HFFc6 (cell line): ENCODE measurements at regions not wholly inside any gene's neighbourhood (a gene's known extent, or its start where the extent isn't known, plus 50 kb on each side); places are given as distances from the start of the nearest gene placed in this dataset.
A peak's percentile ranks its signal among the peaks of the same experiment; 100 is the strongest.
"Not testable (repeated sequence)": the region's sequence is repeated elsewhere in the genome, so short reads cannot be mapped to it uniquely, and the experiment has no call there.

Source experiments
- DNase-seq: peaks from one replicate; pipeline ENCODE4 v3.0.0-alpha.2; 2018
- H3K27ac Mint-ChIP-seq: 2 replicates; pipeline ENCODE4 v1.8.0; 2020; ENCODE audit warnings: mild to moderate bottlenecking, mixed read lengths
- H3K27me3 Mint-ChIP-seq: 2 replicates; pipeline ENCODE4 v1.8.0; 2021; ENCODE audit warnings: mild to moderate bottlenecking, moderate library complexity, mixed read lengths; ENCODE audit not compliant: insufficient read depth
- H3K36me3 Mint-ChIP-seq: 2 replicates; pipeline ENCODE4 v1.8.0; 2021; ENCODE audit warnings: low read depth, mixed read lengths
- H3K4me1 Mint-ChIP-seq: 2 replicates; pipeline ENCODE4 v1.8.0; 2020; ENCODE audit warnings: low read depth, mixed read lengths
- H3K4me3 Mint-ChIP-seq: 2 replicates; pipeline ENCODE4 v1.8.0; 2020; ENCODE audit warnings: mild to moderate bottlenecking, moderate library complexity, mixed read lengths
- H3K9me3 Mint-ChIP-seq: 2 replicates; pipeline ENCODE4 v1.8.0; 2020; ENCODE audit warnings: mild to moderate bottlenecking, mixed read lengths
- TF ChIP-seq, protein P1 (sequence below): fragments of 200-600 bp; sonication (generic); IDR thresholded peaks from 2 replicates; pipeline ENCODE4 v1.5.0; 2021; ENCODE audit warnings: antibody characterized with exemption, mild to moderate bottlenecking

DNA sequence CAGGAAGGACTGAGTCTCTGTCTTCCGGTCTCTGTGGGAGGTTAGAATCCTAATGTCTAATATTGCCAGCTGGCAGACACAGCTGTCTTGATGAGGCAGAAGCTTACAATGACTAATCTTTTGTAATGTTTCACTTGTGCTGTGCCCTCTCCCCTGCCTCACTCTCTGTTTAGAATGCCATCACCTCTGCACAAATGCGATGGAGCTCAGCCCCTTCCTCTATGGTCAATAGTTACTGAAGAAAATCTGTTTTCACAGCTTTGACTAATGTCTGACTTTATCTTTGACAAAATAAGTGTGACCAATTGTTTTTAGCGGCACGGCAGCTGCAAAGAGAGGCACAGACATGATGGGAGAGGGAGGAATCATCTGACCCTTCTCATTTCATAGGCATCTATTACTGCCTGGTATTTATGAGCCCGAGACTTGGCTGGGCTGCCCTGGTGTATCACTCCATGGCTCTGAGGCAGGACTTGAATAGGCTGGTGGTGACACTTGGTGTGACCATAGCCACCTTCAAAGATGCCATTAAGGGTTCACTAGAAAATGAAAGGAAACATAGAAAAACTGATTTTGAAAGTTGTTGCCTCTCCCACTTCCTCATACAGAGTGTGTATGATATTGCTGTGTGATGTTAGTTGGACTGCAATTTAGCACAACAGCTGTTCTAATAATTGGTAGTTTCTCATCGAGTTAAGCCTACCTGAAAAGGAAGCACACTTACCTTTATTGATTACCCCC lies 163.2 kb upstream of the NBPF11 start:
- H3K27ac Mint-ChIP-seq, result no peak overlapping the region
- H3K4me3 Mint-ChIP-seq, result no peak overlapping the region
- no peaks in the 10 kb centered on the region for H3K36me3 Mint-ChIP-seq
- H3K27me3 Mint-ChIP-seq, result peaks cover 18% of the 10 kb centered on the region
- no peaks in the 10 kb centered on the region; the same call in 1 of the 2 replicates for H3K9me3 Mint-ChIP-seq
- no peak for DNase-seq
- TF ChIP-seq, protein P1, sequence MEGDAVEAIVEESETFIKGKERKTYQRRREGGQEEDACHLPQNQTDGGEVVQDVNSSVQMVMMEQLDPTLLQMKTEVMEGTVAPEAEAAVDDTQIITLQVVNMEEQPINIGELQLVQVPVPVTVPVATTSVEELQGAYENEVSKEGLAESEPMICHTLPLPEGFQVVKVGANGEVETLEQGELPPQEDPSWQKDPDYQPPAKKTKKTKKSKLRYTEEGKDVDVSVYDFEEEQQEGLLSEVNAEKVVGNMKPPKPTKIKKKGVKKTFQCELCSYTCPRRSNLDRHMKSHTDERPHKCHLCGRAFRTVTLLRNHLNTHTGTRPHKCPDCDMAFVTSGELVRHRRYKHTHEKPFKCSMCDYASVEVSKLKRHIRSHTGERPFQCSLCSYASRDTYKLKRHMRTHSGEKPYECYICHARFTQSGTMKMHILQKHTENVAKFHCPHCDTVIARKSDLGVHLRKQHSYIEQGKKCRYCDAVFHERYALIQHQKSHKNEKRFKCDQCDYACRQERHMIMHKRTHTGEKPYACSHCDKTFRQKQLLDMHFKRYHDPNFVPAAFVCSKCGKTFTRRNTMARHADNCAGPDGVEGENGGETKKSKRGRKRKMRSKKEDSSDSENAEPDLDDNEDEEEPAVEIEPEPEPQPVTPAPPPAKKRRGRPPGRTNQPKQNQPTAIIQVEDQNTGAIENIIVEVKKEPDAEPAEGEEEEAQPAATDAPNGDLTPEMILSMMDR, result no peak
- H3K4me1 Mint-ChIP-seq, result no peaks in the 10 kb centered on the region

DNA sequence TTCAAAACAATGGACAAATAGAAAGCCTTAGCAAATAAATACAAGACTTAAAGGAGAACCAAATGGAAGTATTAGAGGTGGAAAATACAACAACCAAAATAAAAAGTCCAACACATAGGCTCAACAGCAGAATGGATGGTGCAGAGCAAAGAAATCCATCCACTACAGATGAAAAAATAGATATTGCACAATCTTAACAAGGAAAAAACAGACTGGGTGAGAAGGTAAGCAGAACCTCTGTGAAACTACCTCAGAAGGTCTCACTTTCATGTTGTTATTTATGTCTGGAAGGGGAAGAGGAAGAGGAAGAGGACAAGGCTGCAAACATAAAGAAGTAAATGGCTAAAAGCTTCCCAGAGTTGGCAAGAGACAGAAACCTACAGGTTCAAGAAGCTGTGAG lies 158.7 kb upstream of the NBPF11 start:
- TF ChIP-seq, protein P1, result no peak
- H3K36me3 Mint-ChIP-seq, result no peaks in the 10 kb centered on the region
- no peaks in the 10 kb centered on the region for H3K4me1 Mint-ChIP-seq
- DNase-seq, result no peak
- H3K27ac Mint-ChIP-seq, result no peak overlapping the region
- H3K4me3 Mint-ChIP-seq, result no peak overlapping the region
- peaks cover 27% of the 10 kb centered on the region for H3K27me3 Mint-ChIP-seq
- H3K9me3 Mint-ChIP-seq, result no peaks in the 10 kb centered on the region; the same call in 1 of the 2 replicates

DNA sequence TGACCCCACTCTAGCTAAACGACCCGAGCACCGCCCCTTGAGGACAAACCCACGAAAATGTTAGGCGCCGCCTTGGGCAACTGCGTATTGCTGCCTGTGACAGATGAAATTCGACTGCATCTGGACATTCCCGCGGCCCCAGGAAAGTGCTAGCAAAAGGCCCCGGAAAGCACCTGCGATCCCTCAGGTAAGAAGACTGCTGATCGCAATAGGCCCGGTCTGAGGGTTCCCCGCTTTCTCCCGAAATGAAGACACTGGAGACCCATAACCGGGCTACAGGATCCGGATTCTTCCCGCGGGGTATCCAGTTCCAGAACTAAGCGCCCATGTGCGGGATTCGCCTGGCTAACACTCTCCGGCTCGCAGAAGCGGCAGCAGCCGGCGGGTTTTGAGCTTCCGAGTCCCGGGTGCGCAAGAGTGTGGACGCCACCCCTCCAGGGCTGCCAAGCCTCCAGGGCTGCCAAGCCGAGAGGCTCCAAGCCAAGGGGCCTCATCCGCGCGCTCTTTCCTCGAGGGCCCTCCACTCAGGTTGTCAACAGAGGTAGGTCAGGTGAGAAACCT lies 157.9 kb upstream of the NBPF11 start:
- Mint-ChIP-seq H3K36me3 (no peaks in the 10 kb centered on the region), H3K4me3 (no peak overlapping the region), H3K4me1 (0 out of 2 replicates have a peak, but pooled peaks cover 2% of the 10 kb centered on the region), H3K27ac (no peak overlapping the region), H3K9me3 (no peaks in the 10 kb centered on the region; the same call in 1 of the 2 replicates), H3K27me3 (peaks cover 27% of the 10 kb centered on the region)
- TF ChIP-seq, protein P1, result no peak
- no peak for DNase-seq

DNA sequence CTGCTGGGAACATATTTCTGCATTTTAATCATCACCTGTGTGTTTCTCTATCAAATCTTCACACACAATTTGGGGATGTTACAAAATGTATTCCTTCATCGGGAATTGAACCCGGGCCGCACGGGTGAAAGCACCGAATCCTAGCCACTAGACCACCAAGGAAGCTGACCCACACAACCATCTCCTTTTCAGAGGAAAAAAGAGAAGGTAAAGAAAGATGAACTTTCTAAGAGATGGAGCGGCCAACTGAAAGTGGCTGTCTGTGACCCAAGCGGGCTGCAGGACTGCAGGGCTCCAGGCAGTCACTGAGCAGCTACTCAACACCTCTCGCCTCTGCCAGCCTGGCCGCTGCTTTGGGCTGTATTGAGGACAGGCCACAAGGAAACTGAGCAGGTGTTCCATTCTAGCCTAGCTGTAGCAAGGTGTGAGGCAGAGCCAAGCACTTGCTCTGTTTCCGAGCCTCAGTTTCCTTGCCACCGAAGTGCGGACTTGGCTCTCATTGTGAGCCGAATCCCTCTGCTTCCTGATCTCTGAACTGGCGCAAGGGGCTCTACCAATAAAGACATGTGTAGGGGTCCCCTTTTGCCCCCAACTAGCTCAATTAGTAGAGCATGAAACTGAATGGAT lies 156.9 kb upstream of the NBPF11 start:
- Mint-ChIP-seq H3K9me3 (no peaks in the 10 kb centered on the region; the same call in 1 of the 2 replicates), H3K36me3 (no peaks in the 10 kb centered on the region), H3K4me3 (no peak overlapping the region), H3K27ac (no peak overlapping the region), H3K27me3 (peaks cover 28% of the 10 kb centered on the region), H3K4me1 (peaks cover 9% of the 10 kb centered on the region)
- TF ChIP-seq, protein P1, result no peak
- DNase-seq, result peak; percentile 19

DNA sequence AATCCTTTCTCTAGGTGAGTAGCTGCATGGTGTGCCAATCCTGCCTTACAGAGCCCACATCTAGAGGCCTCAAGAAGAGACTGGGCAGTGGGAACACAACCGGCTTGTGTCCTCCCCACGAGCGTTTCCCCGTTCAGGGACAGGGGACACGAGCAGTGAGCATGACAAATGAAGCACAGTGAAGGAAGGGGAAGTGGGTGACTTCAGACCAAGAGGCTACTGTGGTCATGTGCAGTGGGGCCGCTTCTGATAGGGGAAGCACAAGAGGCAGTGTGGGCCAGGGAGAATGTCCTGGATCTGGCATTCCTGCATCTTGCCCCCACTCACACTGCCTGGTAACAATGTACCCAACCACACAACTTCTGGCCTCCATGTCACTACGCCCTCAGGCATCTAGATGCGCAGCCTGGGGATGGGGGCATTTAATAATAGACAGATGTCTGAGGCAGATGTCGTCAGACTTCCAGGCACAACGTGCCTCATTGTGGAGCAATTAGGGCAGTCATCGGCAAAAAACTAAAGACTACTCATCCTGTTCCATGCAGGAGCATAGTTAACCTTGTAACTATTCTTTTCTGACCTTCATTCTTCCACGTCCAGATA lies 155.6 kb upstream of the NBPF11 start:
- peaks cover 34% of the 10 kb centered on the region for H3K27me3 Mint-ChIP-seq
- peaks cover 12% of the 10 kb centered on the region for H3K4me1 Mint-ChIP-seq
- H3K36me3 Mint-ChIP-seq, result no peaks in the 10 kb centered on the region
- no peaks in the 10 kb centered on the region; the same call in 1 of the 2 replicates for H3K9me3 Mint-ChIP-seq
- H3K4me3 Mint-ChIP-seq, result no peak overlapping the region
- DNase-seq, result no peak
- TF ChIP-seq, protein P1, result no peak
- H3K27ac Mint-ChIP-seq, result no peak overlapping the region

DNA sequence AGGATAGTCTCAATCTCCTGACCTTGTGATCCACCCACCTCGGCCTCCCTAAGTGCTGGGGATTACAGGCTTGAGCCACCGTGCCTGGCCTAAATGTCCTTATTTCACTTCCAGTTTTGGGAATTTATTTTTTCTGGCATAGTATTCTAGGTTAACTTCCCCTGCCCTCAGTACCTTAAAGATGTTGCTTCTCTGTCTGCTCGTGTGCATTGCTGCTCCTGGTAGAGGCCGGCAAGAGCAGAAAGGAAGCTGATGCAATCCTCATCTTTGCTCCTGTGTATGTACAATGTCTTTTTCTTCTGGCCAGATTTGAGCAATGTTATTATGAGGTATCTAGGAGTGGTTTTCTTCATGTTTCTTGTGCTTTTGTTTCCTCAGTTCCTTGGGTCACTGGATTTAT lies 152.9 kb upstream of the NBPF11 start:
- H3K36me3 Mint-ChIP-seq, H3K9me3 Mint-ChIP-seq, H3K27ac Mint-ChIP-seq, H3K4me3 Mint-ChIP-seq, DNase-seq: not testable (repeated sequence)
- Mint-ChIP-seq H3K4me1 (peaks cover 12% of the 10 kb centered on the region), H3K27me3 (peaks cover 31% of the 10 kb centered on the region)

DNA sequence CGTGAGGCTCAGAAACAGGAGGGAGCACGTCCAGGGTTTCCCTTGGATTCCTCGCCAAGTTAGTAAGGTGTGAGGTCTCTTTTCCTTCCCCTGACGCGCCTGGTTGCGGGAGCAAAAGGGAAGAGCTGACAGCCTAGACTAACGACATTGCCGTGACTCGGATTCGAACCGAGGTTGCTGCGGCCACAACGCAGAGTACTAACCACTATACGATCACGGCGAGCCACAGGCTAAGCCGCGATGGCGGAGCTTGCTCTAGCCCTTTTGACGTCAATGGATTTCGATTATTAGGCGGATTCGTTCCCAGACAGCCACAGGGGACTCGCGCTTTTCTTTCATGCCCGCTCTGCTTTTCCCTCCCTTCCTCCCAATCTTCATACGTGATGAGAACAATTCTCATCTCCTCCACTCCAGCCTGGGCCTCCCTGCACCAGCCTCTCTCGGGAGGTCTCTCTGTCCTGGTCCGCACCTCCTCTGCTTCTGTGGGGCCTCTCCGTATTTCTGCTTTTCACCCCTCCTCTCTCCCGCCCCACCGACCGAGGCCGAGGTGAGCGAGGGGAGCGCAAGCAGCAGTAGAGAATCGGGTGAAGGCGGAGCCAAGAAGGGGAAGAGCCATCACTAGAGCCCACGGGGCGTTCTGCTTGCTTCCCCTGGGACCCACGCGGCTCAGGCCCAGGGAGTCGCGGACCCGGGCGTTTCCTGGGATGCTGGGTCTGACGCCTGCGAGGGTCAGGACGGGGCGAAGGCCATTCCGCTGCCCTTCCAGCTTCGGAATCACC lies 150.7 kb upstream of the NBPF11 start:
- Mint-ChIP-seq H3K4me1 (peaks cover 12% of the 10 kb centered on the region), H3K27me3 (peaks cover 23% of the 10 kb centered on the region), H3K4me3 (peak overlapping the region; percentile 88), H3K27ac (peak overlapping the region; percentile 78)
- not testable (repeated sequence) for H3K36me3 Mint-ChIP-seq, H3K9me3 Mint-ChIP-seq
- DNase-seq, result peak; percentile 76

DNA sequence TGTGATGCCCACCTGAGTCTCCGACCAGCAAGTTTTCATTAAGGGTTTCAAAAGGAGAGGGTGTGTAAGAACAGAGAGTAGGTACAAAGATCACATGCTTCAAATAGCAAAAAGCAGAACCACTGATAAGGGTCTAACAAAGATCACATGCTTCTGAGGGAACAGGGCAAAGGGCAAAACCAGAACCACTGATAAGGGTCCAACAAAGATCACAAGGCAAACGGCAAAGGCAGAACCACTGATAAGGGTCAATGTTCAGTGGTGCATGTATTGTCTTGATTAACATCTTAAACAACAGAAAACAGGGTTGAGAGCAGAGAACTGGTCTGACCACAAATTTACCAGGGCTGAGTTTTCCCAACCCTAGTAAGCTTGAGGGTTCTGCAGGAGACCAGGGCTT lies 145.8 kb upstream of the NBPF11 start:
- H3K27ac Mint-ChIP-seq, H3K4me1 Mint-ChIP-seq, H3K36me3 Mint-ChIP-seq, DNase-seq, H3K4me3 Mint-ChIP-seq, H3K9me3 Mint-ChIP-seq: not testable (repeated sequence)
- H3K27me3 Mint-ChIP-seq, result peaks cover 18% of the 10 kb centered on the region
